ENCODE measurements at regions not wholly inside any gene's neighbourhood (a gene's known extent, or its start where the extent isn't known, plus 50 kb on each side); places are given as distances from the start of the nearest gene placed in this dataset.
"Not testable (repeated sequence)": the region's sequence is repeated elsewhere in the genome, so short reads cannot be mapped to it uniquely, and the experiment has no call there.

DNA sequence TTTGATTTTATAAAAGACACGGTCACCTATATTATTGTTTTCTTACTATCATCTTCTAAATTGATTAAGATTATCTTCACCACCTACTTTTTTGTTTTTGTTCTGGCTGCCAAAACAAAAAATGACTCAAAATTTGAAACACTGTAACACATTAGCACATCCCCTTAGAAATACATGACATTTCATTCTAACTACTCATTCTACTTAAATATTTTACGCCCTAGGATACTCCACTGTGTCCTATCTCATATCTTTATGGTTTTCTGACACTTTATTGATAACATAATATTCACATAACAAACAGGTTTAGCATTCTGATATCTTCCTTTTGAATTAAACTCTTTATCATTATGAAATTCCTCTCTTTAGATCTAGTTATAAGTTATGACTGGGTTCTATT lies 656.2 kb downstream of the GBE1 start:
- H3K27me3 Mint-ChIP-seq: no peaks in the 10 kb centered on the region
- no peak overlapping the region for H3K27ac Mint-ChIP-seq (ENCODE audit: low read depth)
- ATAC-seq (replicated peaks; ENCODE audit: extremely low read depth, poor library complexity, severe bottlenecking) (no peak), DNase-seq (ENCODE audit: low spot score in 2 of 2) (no peak)
- peaks cover 31% of the 10 kb centered on the region for H3K9me3 Mint-ChIP-seq
- no peak overlapping the region for H3K4me3 Mint-ChIP-seq
- H3K4me1 Mint-ChIP-seq: no peaks in the 10 kb centered on the region
- H3K36me3 Mint-ChIP-seq (ENCODE audit: insufficient read depth): no peaks in the 10 kb centered on the region

DNA sequence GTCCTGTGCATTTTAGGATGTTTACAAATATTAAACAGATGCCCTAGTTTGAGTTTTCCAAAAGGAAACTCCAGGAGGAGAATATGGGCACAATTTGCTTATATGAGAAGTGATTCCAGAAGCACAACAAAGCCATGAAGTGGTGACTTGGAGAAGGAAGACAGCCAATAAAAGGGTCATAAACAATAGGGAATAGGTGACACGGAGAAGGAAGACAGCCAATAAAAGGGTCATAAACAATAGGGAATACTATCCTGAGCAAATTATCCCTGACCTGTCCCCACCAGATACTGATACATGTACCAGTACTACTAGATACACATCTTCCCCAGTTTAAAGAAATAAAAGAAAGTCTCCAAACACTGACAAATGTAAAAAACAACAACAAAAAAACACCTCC lies 663.6 kb downstream of the GBE1 start:
- H3K27ac Mint-ChIP-seq (ENCODE audit: low read depth): no peak overlapping the region
- no peaks in the 10 kb centered on the region for H3K36me3 Mint-ChIP-seq (ENCODE audit: insufficient read depth)
- ATAC-seq (replicated peaks; ENCODE audit: extremely low read depth, poor library complexity, severe bottlenecking) (no peak), DNase-seq (ENCODE audit: low spot score in 2 of 2) (no peak)
- H3K9me3 Mint-ChIP-seq: peaks cover 21% of the 10 kb centered on the region
- no peaks in the 10 kb centered on the region for H3K27me3 Mint-ChIP-seq
- no peak overlapping the region for H3K4me3 Mint-ChIP-seq
- H3K4me1 Mint-ChIP-seq: no peaks in the 10 kb centered on the region

DNA sequence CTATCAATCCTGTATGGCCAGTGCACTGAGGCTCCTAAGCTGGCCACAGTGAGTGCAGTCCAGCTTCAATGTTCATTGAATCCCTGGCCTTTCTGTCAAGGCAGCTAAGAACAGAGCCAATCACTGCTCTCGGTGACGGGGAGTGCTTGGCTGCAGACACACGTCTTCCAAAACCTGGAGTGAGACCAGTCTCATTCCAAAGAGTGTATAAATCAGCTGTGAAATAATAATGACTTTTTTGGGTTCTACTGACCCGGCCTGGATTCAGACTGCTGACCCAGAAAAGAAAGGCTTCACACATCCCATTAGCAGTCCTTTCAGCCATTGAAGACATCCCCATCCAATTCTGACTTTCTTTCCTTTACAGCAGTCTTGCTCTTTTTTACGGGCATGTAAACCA lies 665.5 kb downstream of the GBE1 start:
- Mint-ChIP-seq H3K27ac (ENCODE audit: low read depth) (no peak overlapping the region), H3K27me3 (no peaks in the 10 kb centered on the region), H3K4me3 (no peak overlapping the region), H3K36me3 (ENCODE audit: insufficient read depth) (no peaks in the 10 kb centered on the region), H3K9me3 (peaks cover 17% of the 10 kb centered on the region), H3K4me1 (no peaks in the 10 kb centered on the region)
- DNase-seq (ENCODE audit: low spot score in 2 of 2): no peak
- ATAC-seq (replicated peaks; ENCODE audit: extremely low read depth, poor library complexity, severe bottlenecking): no peak

DNA sequence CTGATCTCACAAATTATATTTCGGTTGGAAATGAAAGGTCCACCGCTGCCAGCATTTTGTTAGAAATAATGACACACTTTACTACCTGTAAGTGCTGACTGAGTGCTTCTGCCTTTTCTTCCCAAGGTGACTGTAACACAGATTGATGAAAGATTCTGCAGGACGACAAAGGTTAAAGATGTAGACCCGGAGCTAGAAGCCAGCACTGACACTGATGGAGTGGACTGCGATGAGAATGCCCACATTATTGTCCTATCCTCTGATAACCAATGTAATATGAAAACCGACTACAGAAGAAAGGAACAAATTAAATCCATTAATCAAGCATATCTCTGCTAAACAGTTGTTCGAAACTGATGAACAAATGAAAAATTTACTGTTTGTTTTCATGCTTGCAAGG lies 666.5 kb downstream of the GBE1 start:
- DNase-seq (ENCODE audit: low spot score in 2 of 2): no peak
- Mint-ChIP-seq H3K36me3 (ENCODE audit: insufficient read depth) (no peaks in the 10 kb centered on the region), H3K27ac (ENCODE audit: low read depth) (no peak overlapping the region), H3K4me3 (no peak overlapping the region), H3K4me1 (no peaks in the 10 kb centered on the region), H3K9me3 (peaks cover 11% of the 10 kb centered on the region), H3K27me3 (no peaks in the 10 kb centered on the region)
- ATAC-seq (replicated peaks; ENCODE audit: extremely low read depth, poor library complexity, severe bottlenecking): no peak

DNA sequence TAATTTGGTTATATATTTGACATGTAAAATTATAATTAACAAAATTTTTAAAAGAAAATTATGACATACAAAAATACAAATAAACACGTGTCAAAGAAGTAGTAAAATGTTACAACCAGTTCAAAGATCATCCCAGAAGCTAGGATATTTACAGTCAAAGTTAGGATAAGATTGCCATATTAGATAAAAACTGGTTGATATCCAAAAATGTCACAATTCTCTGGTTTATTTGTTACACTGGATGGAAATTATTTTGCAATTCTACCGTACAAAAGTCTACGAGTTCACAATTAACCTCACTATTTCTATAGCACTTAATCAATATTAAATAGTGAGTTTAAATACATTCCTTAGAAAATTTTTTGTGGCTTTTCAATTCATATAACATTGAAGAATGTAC lies 673.8 kb downstream of the GBE1 start:
- DNase-seq (ENCODE audit: low spot score in 2 of 2) (no peak), ATAC-seq (replicated peaks; ENCODE audit: extremely low read depth, poor library complexity, severe bottlenecking) (no peak)
- H3K27me3 Mint-ChIP-seq: no peaks in the 10 kb centered on the region
- no peaks in the 10 kb centered on the region for H3K36me3 Mint-ChIP-seq (ENCODE audit: insufficient read depth)
- H3K4me3 Mint-ChIP-seq: no peak overlapping the region
- H3K27ac Mint-ChIP-seq (ENCODE audit: low read depth): no peak overlapping the region
- H3K4me1 Mint-ChIP-seq: no peaks in the 10 kb centered on the region
- H3K9me3 Mint-ChIP-seq: no peaks in the 10 kb centered on the region

DNA sequence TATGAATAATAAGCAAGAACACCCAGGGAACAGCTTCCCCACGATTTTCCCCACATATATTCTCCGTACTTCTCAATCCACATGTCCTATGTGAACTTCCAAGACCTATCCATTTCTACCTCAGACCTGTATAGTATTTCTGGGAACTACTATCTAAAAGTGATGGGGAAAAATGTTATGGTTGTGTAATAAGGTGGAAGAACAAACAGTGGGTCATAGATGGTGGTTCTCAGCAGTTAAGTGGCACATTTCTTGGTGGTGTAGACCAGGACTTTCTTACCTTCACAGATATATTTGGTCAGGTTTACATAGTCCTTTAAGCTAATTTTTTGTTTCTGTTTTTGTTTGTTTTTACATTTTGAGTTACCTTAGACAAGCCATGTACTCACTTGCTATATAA lies 675.1 kb downstream of the GBE1 start:
- H3K4me3 Mint-ChIP-seq: no peak overlapping the region
- ATAC-seq (replicated peaks; ENCODE audit: extremely low read depth, poor library complexity, severe bottlenecking) (no peak), DNase-seq (ENCODE audit: low spot score in 2 of 2) (no peak)
- no peaks in the 10 kb centered on the region for H3K4me1 Mint-ChIP-seq
- no peaks in the 10 kb centered on the region for H3K27me3 Mint-ChIP-seq
- no peaks in the 10 kb centered on the region for H3K36me3 Mint-ChIP-seq (ENCODE audit: insufficient read depth)
- no peaks in the 10 kb centered on the region for H3K9me3 Mint-ChIP-seq
- H3K27ac Mint-ChIP-seq (ENCODE audit: low read depth): no peak overlapping the region

DNA sequence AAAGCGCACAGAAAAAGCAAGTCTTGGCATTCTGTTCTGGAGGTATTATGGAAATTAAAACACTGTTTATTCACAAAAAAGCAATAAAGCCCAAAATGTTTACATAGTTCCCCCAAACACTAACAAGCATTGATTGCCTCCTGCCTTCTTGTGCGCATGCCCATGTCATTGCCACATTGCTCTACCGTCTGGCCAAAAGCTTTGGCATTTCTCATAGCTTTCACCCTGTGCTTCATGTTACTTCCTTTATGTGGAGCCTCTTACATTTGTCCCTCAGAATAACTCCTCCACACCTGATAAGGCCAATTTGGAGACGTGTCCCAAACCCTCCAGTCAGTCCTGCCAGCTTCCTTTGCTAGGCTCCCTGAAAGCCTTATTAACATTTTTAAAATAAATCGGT lies 680.8 kb downstream of the GBE1 start:
- no peak for ATAC-seq (replicated peaks; ENCODE audit: extremely low read depth, poor library complexity, severe bottlenecking)

DNA sequence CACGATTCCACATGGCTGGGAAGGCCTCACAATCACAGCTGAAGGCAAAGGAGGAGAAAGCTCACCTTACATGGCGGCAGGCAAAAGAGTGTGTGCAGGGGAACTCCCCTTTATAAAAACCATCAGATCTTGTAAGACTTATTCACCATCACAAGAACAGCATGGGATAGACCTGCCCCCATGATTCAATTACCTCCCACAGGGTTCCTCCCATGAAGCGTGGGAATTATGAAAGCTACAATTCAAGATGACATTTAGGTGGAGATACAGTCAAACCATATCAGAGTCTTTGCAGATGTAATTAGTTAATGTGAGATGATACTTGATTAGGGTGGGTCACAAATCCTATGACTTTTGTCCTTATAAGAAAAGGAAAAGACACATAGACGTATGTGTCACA lies 688.9 kb downstream of the GBE1 start:
- Mint-ChIP-seq H3K9me3 (peaks cover 26% of the 10 kb centered on the region), H3K4me3 (no peak overlapping the region), H3K36me3 (ENCODE audit: insufficient read depth) (no peaks in the 10 kb centered on the region), H3K4me1 (no peaks in the 10 kb centered on the region), H3K27ac (ENCODE audit: low read depth) (no peak overlapping the region), H3K27me3 (no peaks in the 10 kb centered on the region)
- DNase-seq (ENCODE audit: low spot score in 2 of 2) (no peak), ATAC-seq (replicated peaks; ENCODE audit: extremely low read depth, poor library complexity, severe bottlenecking) (no peak)

More for the DNA sequence above, 680.8 kb downstream of the GBE1 start:
- H3K9me3 Mint-ChIP-seq: peaks cover 15% of the 10 kb centered on the region
- no peaks in the 10 kb centered on the region for H3K36me3 Mint-ChIP-seq (ENCODE audit: insufficient read depth)
- no peak overlapping the region for H3K27ac Mint-ChIP-seq (ENCODE audit: low read depth)
- H3K4me1 Mint-ChIP-seq: no peaks in the 10 kb centered on the region
- DNase-seq (ENCODE audit: low spot score in 2 of 2): no peak
- H3K27me3 Mint-ChIP-seq: no peaks in the 10 kb centered on the region
- H3K4me3 Mint-ChIP-seq: no peak overlapping the region

DNA sequence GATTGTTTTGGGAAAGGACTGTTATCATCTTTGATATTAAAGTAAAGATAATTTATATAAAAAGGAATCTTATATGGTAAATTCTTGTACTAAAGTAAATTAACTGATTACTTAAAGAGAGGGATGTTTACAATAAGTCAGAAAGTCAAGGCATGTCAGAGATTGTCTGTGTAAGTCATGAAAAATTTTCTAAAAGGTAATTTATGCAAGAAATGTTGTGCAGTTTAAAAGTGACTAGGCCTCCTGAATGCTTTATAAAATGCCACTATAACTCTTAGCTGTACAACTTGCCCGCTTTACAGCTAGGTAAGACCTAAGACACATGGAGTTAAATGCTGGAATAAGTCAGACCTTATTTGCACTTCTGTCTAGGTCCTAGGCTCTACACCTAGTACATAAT lies 692.9 kb downstream of the GBE1 start:
- no peaks in the 10 kb centered on the region for H3K27me3 Mint-ChIP-seq
- H3K4me1 Mint-ChIP-seq: no peaks in the 10 kb centered on the region
- H3K9me3 Mint-ChIP-seq: peaks cover 29% of the 10 kb centered on the region
- DNase-seq (ENCODE audit: low spot score in 2 of 2) (no peak), ATAC-seq (replicated peaks; ENCODE audit: extremely low read depth, poor library complexity, severe bottlenecking) (no peak)
- H3K36me3 Mint-ChIP-seq (ENCODE audit: insufficient read depth): no peaks in the 10 kb centered on the region
- no peak overlapping the region for H3K27ac Mint-ChIP-seq (ENCODE audit: low read depth)
- H3K4me3 Mint-ChIP-seq: no peak overlapping the region

DNA sequence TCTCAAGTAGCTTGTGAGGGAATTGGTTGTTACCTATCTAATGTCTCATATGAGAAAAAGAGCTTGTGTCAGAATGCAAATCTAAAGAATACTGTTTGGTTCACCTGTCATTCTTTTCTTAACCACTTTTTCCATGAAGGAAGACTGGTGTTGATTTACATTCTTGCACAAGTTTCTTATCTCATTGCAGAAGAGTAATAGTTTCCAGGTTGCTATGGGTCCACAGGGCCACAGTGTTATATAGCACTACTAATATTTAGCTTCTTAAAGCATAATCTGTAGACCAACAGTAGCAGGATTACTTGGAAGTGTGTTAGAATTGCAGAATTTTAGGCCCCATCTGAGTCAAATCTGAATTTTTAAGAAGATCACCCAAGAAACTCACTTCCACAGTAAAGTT lies 697.5 kb downstream of the GBE1 start:
- ATAC-seq (replicated peaks; ENCODE audit: extremely low read depth, poor library complexity, severe bottlenecking) (no peak), DNase-seq (ENCODE audit: low spot score in 2 of 2) (no peak)
- Mint-ChIP-seq H3K27ac (ENCODE audit: low read depth) (no peak overlapping the region), H3K4me1 (no peaks in the 10 kb centered on the region), H3K36me3 (ENCODE audit: insufficient read depth) (peaks cover 2% of the 10 kb centered on the region), H3K9me3 (peaks cover 25% of the 10 kb centered on the region), H3K27me3 (no peaks in the 10 kb centered on the region), H3K4me3 (no peak overlapping the region)

DNA sequence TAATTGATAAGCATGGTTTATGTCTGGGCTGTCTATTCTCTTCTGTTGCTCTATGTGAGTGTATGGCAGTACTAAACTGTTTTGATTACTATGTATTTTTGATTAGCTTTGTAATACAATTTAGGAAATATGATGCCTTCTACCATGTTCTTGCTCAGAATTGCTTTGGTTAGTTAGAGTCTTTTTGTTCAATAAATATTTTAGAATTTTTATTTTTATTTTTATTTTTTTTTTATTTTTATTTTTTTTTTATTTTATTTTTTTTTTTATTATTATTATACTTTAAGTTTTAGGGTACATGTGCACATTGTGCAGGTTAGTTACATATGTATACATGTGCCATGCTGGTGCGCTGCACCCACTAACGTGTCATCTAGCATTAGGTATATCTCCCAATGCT lies 710.3 kb downstream of the GBE1 start:
- not testable (repeated sequence) for DNase-seq (ENCODE audit: low spot score in 2 of 2); ATAC-seq (replicated peaks; ENCODE audit: extremely low read depth, poor library complexity, severe bottlenecking); H3K27ac Mint-ChIP-seq (ENCODE audit: low read depth); H3K27me3 Mint-ChIP-seq; H3K9me3 Mint-ChIP-seq; H3K4me1 Mint-ChIP-seq; H3K36me3 Mint-ChIP-seq (ENCODE audit: insufficient read depth); H3K4me3 Mint-ChIP-seq

DNA sequence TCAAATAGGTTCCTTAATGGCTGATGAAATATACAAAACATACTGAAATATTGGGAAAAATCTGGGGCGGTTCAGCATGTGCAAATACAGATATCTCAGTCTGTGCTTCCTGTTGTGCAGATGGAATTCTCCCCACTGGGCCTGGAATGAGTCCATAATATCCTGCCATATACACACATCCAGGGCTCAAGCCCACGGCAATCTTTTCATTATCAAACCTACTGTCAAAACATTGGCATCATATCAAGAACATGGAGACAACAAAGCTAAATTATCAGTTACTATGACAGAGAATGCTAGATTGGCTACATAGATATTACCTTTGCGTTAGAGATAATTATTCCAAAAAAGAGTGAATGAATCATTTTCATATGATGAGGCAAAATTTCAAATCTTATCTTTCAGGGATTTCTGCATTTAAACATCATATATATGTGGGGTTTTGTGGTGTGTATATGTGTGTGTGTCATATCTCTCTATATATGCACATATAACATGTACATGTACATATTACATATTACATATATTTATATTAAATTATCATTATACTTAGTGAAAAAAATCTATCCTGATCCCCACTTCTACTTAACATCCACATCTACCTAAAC lies 713.3 kb downstream of the GBE1 start:
- no peaks in the 10 kb centered on the region for H3K36me3 Mint-ChIP-seq (ENCODE audit: insufficient read depth)
- H3K27me3 Mint-ChIP-seq: no peaks in the 10 kb centered on the region
- no peak overlapping the region for H3K4me3 Mint-ChIP-seq
- peaks cover 15% of the 10 kb centered on the region for H3K9me3 Mint-ChIP-seq
- ATAC-seq (replicated peaks; ENCODE audit: extremely low read depth, poor library complexity, severe bottlenecking) (no peak), DNase-seq (ENCODE audit: low spot score in 2 of 2) (no peak)
- no peaks in the 10 kb centered on the region for H3K4me1 Mint-ChIP-seq
- no peak overlapping the region for H3K27ac Mint-ChIP-seq (ENCODE audit: low read depth)

DNA sequence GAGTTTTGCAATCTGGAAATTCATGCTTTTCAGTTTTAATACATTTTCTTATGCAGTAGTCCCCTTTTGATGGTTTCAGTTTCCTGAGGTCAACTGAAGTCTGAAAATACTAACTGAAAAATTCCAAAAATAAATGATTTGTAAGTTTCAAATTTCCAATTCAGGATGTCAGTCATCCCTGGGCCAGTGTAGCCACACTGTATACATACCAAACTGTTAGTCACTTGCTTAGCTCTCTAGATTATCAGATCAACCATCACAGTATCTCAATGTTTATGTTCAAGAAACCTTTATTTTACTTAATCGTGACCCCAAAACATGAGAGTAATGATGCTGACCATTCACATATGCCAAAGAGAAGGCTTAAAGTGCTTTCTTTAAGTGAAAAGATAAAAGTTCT lies 715.5 kb downstream of the GBE1 start:
- DNase-seq (ENCODE audit: low spot score in 2 of 2) (no peak), ATAC-seq (replicated peaks; ENCODE audit: extremely low read depth, poor library complexity, severe bottlenecking) (no peak)
- Mint-ChIP-seq H3K9me3 (peaks cover 18% of the 10 kb centered on the region), H3K27me3 (no peaks in the 10 kb centered on the region), H3K4me3 (no peak overlapping the region), H3K27ac (ENCODE audit: low read depth) (no peak overlapping the region), H3K36me3 (ENCODE audit: insufficient read depth) (no peaks in the 10 kb centered on the region), H3K4me1 (no peaks in the 10 kb centered on the region)

DNA sequence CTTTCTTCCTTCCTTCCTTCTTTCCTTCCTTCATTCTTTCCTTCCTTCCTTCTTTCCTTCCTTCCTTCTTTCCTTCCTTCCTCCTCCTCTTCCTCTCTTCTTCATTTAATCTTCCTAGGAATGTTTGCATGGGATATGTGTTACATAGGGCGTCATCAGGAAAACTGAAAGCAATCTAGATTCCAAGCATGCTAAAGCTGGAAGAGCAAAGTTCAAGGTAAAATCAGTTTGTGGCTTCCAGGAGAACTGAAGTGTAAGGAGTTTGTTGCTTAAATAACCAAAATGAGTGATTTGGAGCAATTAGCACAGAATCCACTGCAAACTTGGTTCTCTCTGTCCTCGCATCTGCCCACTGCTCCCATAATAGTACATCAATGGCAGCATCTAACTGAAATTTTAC lies 716.2 kb downstream of the GBE1 start:
- Mint-ChIP-seq H3K4me1 (no peaks in the 10 kb centered on the region), H3K27ac (ENCODE audit: low read depth) (no peak overlapping the region), H3K9me3 (peaks cover 17% of the 10 kb centered on the region), H3K36me3 (ENCODE audit: insufficient read depth) (no peaks in the 10 kb centered on the region), H3K4me3 (no peak overlapping the region), H3K27me3 (no peaks in the 10 kb centered on the region)
- DNase-seq (ENCODE audit: low spot score in 2 of 2) (no peak), ATAC-seq (replicated peaks; ENCODE audit: extremely low read depth, poor library complexity, severe bottlenecking) (no peak)

Data from central memory CD8-positive, alpha-beta T cell (primary cell).